HG03139 (cell line): ENCODE measurements at regions not wholly inside any gene's neighbourhood (a gene's known extent, or its start where the extent isn't known, plus 50 kb on each side); places are given as distances from the start of the nearest gene placed in this dataset.
"Not testable (repeated sequence)": the region's sequence is repeated elsewhere in the genome, so short reads cannot be mapped to it uniquely, and the experiment has no call there.

ENCODE experiments used
- ATAC-seq: cut with Tn5 transposase; IDR thresholded peaks from one replicate; pipeline ENCODE4 v1.9.1; 2021; ENCODE audit not compliant: unreplicated experiment

- not testable (repeated sequence) for ATAC-seq
These were observed 1609.3 kb downstream of the SPATA31A7 start for GRCh38 chr9:62798884-62799850.

GRCh38 chr9:62799851-62800371, 1610.1 kb downstream of the SPATA31A7 start:
- not testable (repeated sequence) for ATAC-seq

- ATAC-seq: not testable (repeated sequence)
These were observed 1610.9 kb downstream of the SPATA31A7 start for GRCh38 chr9:62800451-62801371.

GRCh38 chr9:62801372-62801811, 1611.6 kb downstream of the SPATA31A7 start:
- not testable (repeated sequence) for ATAC-seq

- ATAC-seq: peak; percentile 99
These were observed 1612.3 kb downstream of the SPATA31A7 start for GRCh38 chr9:62801961-62802718.

- not testable (repeated sequence) for ATAC-seq
These were observed 1612.9 kb downstream of the SPATA31A7 start for GRCh38 chr9:62802719-62803079.

- ATAC-seq: not testable (repeated sequence)
These were observed 1613.3 kb downstream of the SPATA31A7 start for GRCh38 chr9:62803099-62803498.

- ATAC-seq: not testable (repeated sequence)
These were observed 1614.5 kb downstream of the SPATA31A7 start for GRCh38 chr9:62804314-62804713.

GRCh38 chr9:62807424-62807823, 1617.6 kb downstream of the SPATA31A7 start:
- ATAC-seq: not testable (repeated sequence)

GRCh38 chr9:62808081-62808480, 1618.2 kb downstream of the SPATA31A7 start:
- ATAC-seq: not testable (repeated sequence)

GRCh38 chr9:62810318-62810717, 1620.5 kb downstream of the SPATA31A7 start:
- not testable (repeated sequence) for ATAC-seq

GRCh38 chr9:62810811-62811315, 1621.0 kb downstream of the SPATA31A7 start:
- ATAC-seq: not testable (repeated sequence)

GRCh38 chr9:62815436-62815835, 1625.6 kb downstream of the SPATA31A7 start:
- not testable (repeated sequence) for ATAC-seq

GRCh38 chr9:62816331-62816730, 1626.5 kb downstream of the SPATA31A7 start:
- ATAC-seq: not testable (repeated sequence)

GRCh38 chr9:62817214-62817613, 1627.4 kb downstream of the SPATA31A7 start:
- ATAC-seq: not testable (repeated sequence)

GRCh38 chr9:62822185-62822584, 1632.3 kb downstream of the SPATA31A7 start:
- ATAC-seq: not testable (repeated sequence)

- not testable (repeated sequence) for ATAC-seq
These were observed 1638.4 kb downstream of the SPATA31A7 start for GRCh38 chr9:62827957-62828907.

GRCh38 chr9:62830829-62831459, 1641.1 kb downstream of the SPATA31A7 start:
- ATAC-seq: not testable (repeated sequence)
